Gastroesophageal sphincter (tissue), 4 donors: ENCODE measurements at regions not wholly inside any gene's neighbourhood (a gene's known extent, or its start where the extent isn't known, plus 50 kb on each side); places are given as distances from the start of the nearest gene placed in this dataset.

ENCODE experiments used
- ATAC-seq: fragments of 150-250 bp; one replicate; pipeline ENCODE4 v1.9.1; 2016; ENCODE audit warnings: mild to moderate bottlenecking, moderate library complexity
- H3K27ac ChIP-seq, 4 donors: fragments of 200-600 bp; sonication (generic) in 3 of 4; 1 replicate in 3 of 4; 2 replicates in 1 of 4; pipeline ENCODE4 v1.5.1; 2016 to 2019
- H3K27me3 ChIP-seq: fragments of 200-600 bp; sonication (generic); one replicate; pipeline ENCODE4 v1.5.1; 2019
- H3K36me3 ChIP-seq, 2 donors: fragments of 200-600 bp; sonication (generic); one replicate each; pipeline ENCODE4 v1.5.1; 2019; ENCODE audit warnings: control low read depth in 1 of 2
- H3K4me1 ChIP-seq, 3 donors: fragments of 200-600 bp; sonication (generic); 1 replicate in 2 of 3; 2 replicates in 1 of 3; pipeline ENCODE4 v1.5.1; 2016 to 2019; ENCODE audit warnings: control low read depth in 2 of 3
- H3K4me3 ChIP-seq, 2 donors: fragments of 200-600 bp; sonication (generic); one replicate each; pipeline ENCODE4 v1.5.1; 2019; ENCODE audit warnings: mild to moderate bottlenecking in 1 of 2, moderate library complexity in 1 of 2
- H3K9me3 ChIP-seq, 3 donors: fragments of 200-600 bp; sonication (generic); one replicate each; pipeline ENCODE4 v1.5.1; 2017 to 2019; ENCODE audit warnings: control low read depth in 2 of 3
- CTCF ChIP-seq, 4 experiments: fragments of 200-600 bp in 2 of 4; fragments of 450-650 bp in 2 of 4; sonication (generic) in 1 of 4; IDR thresholded peaks; one replicate each; pipeline ENCODE4 v1.5.1; 2017 to 2019; ENCODE audit warnings: antibody characterized with exemption in 4 of 4, mild to moderate bottlenecking in 2 of 4, moderate library complexity in 2 of 4
- EP300 ChIP-seq: sonication (generic); formaldehyde crosslinking; IDR thresholded peaks from one replicate; pipeline ENCODE4 v1.6.1; 2017; ENCODE audit warnings: antibody characterized with exemption, mild to moderate bottlenecking
- POLR2A ChIP-seq, 2 donors: fragments of 450-650 bp; IDR thresholded peaks; one replicate each; pipeline ENCODE4 v1.6.1; 2017; ENCODE audit warnings: antibody characterized with exemption in 2 of 2, mild to moderate bottlenecking in 2 of 2, moderate library complexity in 1 of 2
- POLR2AphosphoS5 ChIP-seq: sonication (generic); formaldehyde crosslinking; IDR thresholded peaks from one replicate; pipeline ENCODE4 v1.6.1; 2017; ENCODE audit warnings: antibody characterized with exemption
- WGBS, 2 donors: methylation state at CpG; one replicate each; pipeline ENCODE4 v1.1.5; 2018; ENCODE audit warnings: low coverage in 1 of 2; 5-methylcytosine and 5-hydroxymethylcytosine counted together

- Histone ChIP-seq H3K27ac (no peak overlapping the region), H3K4me1 (no peaks in the 10 kb centered on the region), H3K4me3 (no peak overlapping the region), H3K27me3 (no peaks in the 10 kb centered on the region), H3K36me3 (no peaks in the 10 kb centered on the region), H3K9me3 (no peaks in the 10 kb centered on the region)
- no peak for ATAC-seq
- TF ChIP-seq POLR2A (IDR thresholded peaks at IDR 0.05) (no peak), POLR2AphosphoS5 (no peak), EP300 (no peak), CTCF (IDR thresholded peaks at IDR 0.05) (no peak)
- WGBS, 2 donors = 96 to 100% methylated on average over 3 to 4 of the region's 16 CpGs
Observed at GRCh38 chr7:159201722-159202330, 57.2 kb upstream of the VIPR2 start.

GRCh38 chr7:159200421-159200820, 55.8 kb upstream of the VIPR2 start:
- no peak overlapping the region for H3K27ac ChIP-seq
- H3K36me3 ChIP-seq = no peaks in the 10 kb centered on the region
- TF ChIP-seq CTCF (IDR thresholded peaks at IDR 0.05) (no peak), POLR2AphosphoS5 (no peak), EP300 (no peak), POLR2A (IDR thresholded peaks at IDR 0.05) (no peak)
- 81 to 87% methylated on average over 7 to 10 of the region's 14 CpGs for whole genome bisulfite sequencing, 2 donors
- no peaks in the 10 kb centered on the region for H3K4me1 ChIP-seq
- no peak for ATAC-seq
- no peaks in the 10 kb centered on the region for H3K9me3 ChIP-seq
- H3K4me3 ChIP-seq = no peak overlapping the region
- H3K27me3 ChIP-seq = no peaks in the 10 kb centered on the region

GRCh38 chr7:159198016-159198724, 53.5 kb upstream of the VIPR2 start:
- no peaks in the 10 kb centered on the region for H3K27me3 ChIP-seq
- no peaks in the 10 kb centered on the region for H3K9me3 ChIP-seq
- no peak for ATAC-seq
- H3K4me1 ChIP-seq = no peaks in the 10 kb centered on the region
- H3K27ac ChIP-seq = no peak overlapping the region
- H3K4me3 ChIP-seq = no peak overlapping the region
- WGBS, 2 donors = 82 to 100% methylated on average over 1 to 6 of the region's 15 CpGs
- no peaks in the 10 kb centered on the region for H3K36me3 ChIP-seq
- no peak for TF ChIP-seq CTCF (IDR thresholded peaks at IDR 0.05)
- TF ChIP-seq POLR2A (IDR thresholded peaks at IDR 0.05) = no peak
- no peak for TF ChIP-seq EP300
- TF ChIP-seq POLR2AphosphoS5 = no peak

- Histone ChIP-seq H3K27me3 (no peaks in the 10 kb centered on the region), H3K9me3 (no peaks in the 10 kb centered on the region), H3K4me1 (no peaks in the 10 kb centered on the region), H3K4me3 (no peak overlapping the region), H3K36me3 (no peaks in the 10 kb centered on the region), H3K27ac (no peak overlapping the region)
- 67 to 92% methylated on average over 2 to 14 of the region's 20 CpGs for WGBS, 2 donors
- TF ChIP-seq POLR2A (IDR thresholded peaks at IDR 0.05) (no peak), CTCF (IDR thresholded peaks at IDR 0.05) (no peak), POLR2AphosphoS5 (no peak), EP300 (no peak)
- ATAC-seq = no peak
Observed at GRCh38 chr7:159197066-159197975, 52.7 kb upstream of the VIPR2 start.
